ENCODE measurements at regions not wholly inside any gene's neighbourhood (a gene's known extent, or its start where the extent isn't known, plus 50 kb on each side); places are given as distances from the start of the nearest gene placed in this dataset.

- DNase-seq (ENCODE audit: low read depth in 1 of 2, low spot score in 1 of 2): no peak
- TF ChIP-seq, protein P1, sequence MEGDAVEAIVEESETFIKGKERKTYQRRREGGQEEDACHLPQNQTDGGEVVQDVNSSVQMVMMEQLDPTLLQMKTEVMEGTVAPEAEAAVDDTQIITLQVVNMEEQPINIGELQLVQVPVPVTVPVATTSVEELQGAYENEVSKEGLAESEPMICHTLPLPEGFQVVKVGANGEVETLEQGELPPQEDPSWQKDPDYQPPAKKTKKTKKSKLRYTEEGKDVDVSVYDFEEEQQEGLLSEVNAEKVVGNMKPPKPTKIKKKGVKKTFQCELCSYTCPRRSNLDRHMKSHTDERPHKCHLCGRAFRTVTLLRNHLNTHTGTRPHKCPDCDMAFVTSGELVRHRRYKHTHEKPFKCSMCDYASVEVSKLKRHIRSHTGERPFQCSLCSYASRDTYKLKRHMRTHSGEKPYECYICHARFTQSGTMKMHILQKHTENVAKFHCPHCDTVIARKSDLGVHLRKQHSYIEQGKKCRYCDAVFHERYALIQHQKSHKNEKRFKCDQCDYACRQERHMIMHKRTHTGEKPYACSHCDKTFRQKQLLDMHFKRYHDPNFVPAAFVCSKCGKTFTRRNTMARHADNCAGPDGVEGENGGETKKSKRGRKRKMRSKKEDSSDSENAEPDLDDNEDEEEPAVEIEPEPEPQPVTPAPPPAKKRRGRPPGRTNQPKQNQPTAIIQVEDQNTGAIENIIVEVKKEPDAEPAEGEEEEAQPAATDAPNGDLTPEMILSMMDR (IDR thresholded peaks at IDR 0.05; ENCODE audit: insufficient read depth, low read length): no peak
- no peak for TF ChIP-seq REST (IDR thresholded peaks at IDR 0.05; ENCODE audit: insufficient replicate concordance, low read depth)
- TF ChIP-seq SPI1 (IDR thresholded peaks at IDR 0.05; ENCODE audit: borderline replicate concordance, low read depth): no peak
- TF ChIP-seq POLR2AphosphoS5 (IDR thresholded peaks at IDR 0.05; ENCODE audit: low read depth): no peak
- no peak for TF ChIP-seq GABPA (IDR thresholded peaks at IDR 0.05; ENCODE audit: low read depth)
- H3K4me3 ChIP-seq (replicated peaks; ENCODE audit: insufficient read depth, low read length): no peak overlapping the region
- H3K27ac ChIP-seq (replicated peaks): no peak overlapping the region
- no peaks in the 10 kb centered on the region for H3K27me3 ChIP-seq (ENCODE audit: insufficient read depth, poor library complexity, severe bottlenecking)
These were observed 437.5 kb upstream of the TMEM132C start for GRCh38 chr12:127829281-127830064.

DNA sequence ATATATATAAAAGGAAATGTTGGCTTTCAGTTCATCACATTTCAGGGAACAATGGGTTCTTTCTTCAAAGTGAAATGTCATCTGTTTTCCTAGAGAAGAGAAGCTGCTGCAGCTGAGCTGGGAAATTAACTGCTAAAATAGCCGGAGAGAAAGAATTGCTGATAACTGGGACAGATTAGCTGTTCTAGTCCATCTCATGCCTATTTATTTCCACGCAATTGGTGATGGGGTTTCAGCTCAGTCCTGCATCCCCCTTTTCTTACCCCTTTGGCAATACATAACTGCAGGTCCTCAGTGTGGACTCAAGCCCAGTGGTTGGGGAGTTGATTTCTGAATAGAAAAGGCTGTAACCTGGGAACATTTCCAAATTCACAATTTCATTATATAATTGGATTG is 436.9 kb upstream of the TMEM132C start:
- Histone ChIP-seq H3K27me3 (ENCODE audit: insufficient read depth, poor library complexity, severe bottlenecking) (no peaks in the 10 kb centered on the region), H3K4me3 (replicated peaks; ENCODE audit: insufficient read depth, low read length) (no peak overlapping the region), H3K27ac (replicated peaks) (no peak overlapping the region)
- TF ChIP-seq GABPA (IDR thresholded peaks at IDR 0.05; ENCODE audit: low read depth) (no peak), REST (IDR thresholded peaks at IDR 0.05; ENCODE audit: insufficient replicate concordance, low read depth) (no peak), SPI1 (IDR thresholded peaks at IDR 0.05; ENCODE audit: borderline replicate concordance, low read depth) (no peak)
- no peak for DNase-seq (ENCODE audit: low read depth in 1 of 2, low spot score in 1 of 2)

- TF ChIP-seq, protein P1 (IDR thresholded peaks at IDR 0.05; ENCODE audit: insufficient read depth, low read length): no peak
- TF ChIP-seq SPI1 (IDR thresholded peaks at IDR 0.05; ENCODE audit: borderline replicate concordance, low read depth) (no peak), GABPA (IDR thresholded peaks at IDR 0.05; ENCODE audit: low read depth) (no peak), POLR2AphosphoS5 (IDR thresholded peaks at IDR 0.05; ENCODE audit: low read depth) (no peak), REST (IDR thresholded peaks at IDR 0.05; ENCODE audit: insufficient replicate concordance, low read depth) (no peak)
- no peak overlapping the region for H3K4me3 ChIP-seq (replicated peaks; ENCODE audit: insufficient read depth, low read length)
- H3K27ac ChIP-seq (replicated peaks): no peak overlapping the region
- DNase-seq (ENCODE audit: low read depth in 1 of 2, low spot score in 1 of 2): no peak
- no peaks in the 10 kb centered on the region for H3K27me3 ChIP-seq (ENCODE audit: insufficient read depth, poor library complexity, severe bottlenecking)
These were observed 436.2 kb upstream of the TMEM132C start for GRCh38 chr12:127830730-127831129.

All from HL-60 (cell line).